ENCODE measurements at regions not wholly inside any gene's neighbourhood (a gene's known extent, or its start where the extent isn't known, plus 50 kb on each side); places are given as distances from the start of the nearest gene placed in this dataset.

- Histone ChIP-seq H3K4me3 (no peak overlapping the region), H3K27ac (peak overlapping the region in 1 of 2 donors; percentile 88), H3K27me3 (no peaks in the 10 kb centered on the region), H3K9me3 (no peaks in the 10 kb centered on the region), H3K36me3 (no peaks in the 10 kb centered on the region), H3K4me1 (peaks cover 0 to 29% of the 10 kb centered on the region in 2 donors)
- no peak for TF ChIP-seq CTCF (IDR thresholded peaks at IDR 0.05)
- intact Hi-C loops (cut with DNase I) = no loop called here
- DNase-seq = peak in 1 of 4 donors; percentile 54
- ATAC-seq = peak; percentile 62
Observed at GRCh38 chr4:53914313-53915016, 149.9 kb downstream of the CHIC2 start.

GRCh38 chr4:53913771-53914170 lies 150.6 kb downstream of the CHIC2 start:
- intact Hi-C loops (cut with DNase I) = no loop called here
- Histone ChIP-seq H3K36me3 (no peaks in the 10 kb centered on the region), H3K4me1 (peaks cover 0 to 29% of the 10 kb centered on the region in 2 donors), H3K27me3 (no peaks in the 10 kb centered on the region), H3K27ac (peak overlapping the region in 1 of 2 donors; percentile 88), H3K9me3 (no peaks in the 10 kb centered on the region), H3K4me3 (no peak overlapping the region)
- ATAC-seq (no peak), DNase-seq (no peak)
- TF ChIP-seq CTCF (IDR thresholded peaks at IDR 0.05) = no peak

- no peak for ATAC-seq
- H3K4me3 ChIP-seq = no peak overlapping the region
- intact Hi-C loops (cut with DNase I) = no loop called here
Observed at GRCh38 chr4:53912766-53913497, 151.5 kb downstream of the CHIC2 start.

GRCh38 chr4:53908661-53909078 lies 155.7 kb downstream of the CHIC2 start:
- no peaks in the 10 kb centered on the region for H3K36me3 ChIP-seq
- peaks cover 3 to 44% of the 10 kb centered on the region in 2 donors for H3K27me3 ChIP-seq
- H3K4me1 ChIP-seq = peaks cover 4 to 27% of the 10 kb centered on the region in 2 donors
- H3K9me3 ChIP-seq = no peaks in the 10 kb centered on the region
- H3K4me3 ChIP-seq = no peak overlapping the region
- DNase-seq (peak in 2 of 4 donors; percentile 81 to 92), ATAC-seq (peak; percentile 94)
- intact Hi-C loops (cut with DNase I) = loop anchor here in 1 of 2 donors (5.0 kb wide), 1 partner anchor 319 kb away; the partner anchor contains the start of gene PDGFRA
- H3K27ac ChIP-seq = no peak overlapping the region
- TF ChIP-seq CTCF (IDR thresholded peaks at IDR 0.05) = peak; percentile 54 to 59

More at GRCh38 chr4:53912766-53913497, 151.5 kb downstream of the CHIC2 start:
- Histone ChIP-seq H3K36me3 (no peaks in the 10 kb centered on the region), H3K4me1 (peaks cover 0 to 28% of the 10 kb centered on the region in 2 donors), H3K9me3 (no peaks in the 10 kb centered on the region), H3K27ac (no peak overlapping the region), H3K27me3 (peaks cover 0 to 6% of the 10 kb centered on the region in 2 donors)
- no peak for TF ChIP-seq CTCF (IDR thresholded peaks at IDR 0.05)
- no peak for DNase-seq

GRCh38 chr4:53907772-53908171 lies 156.6 kb downstream of the CHIC2 start:
- H3K4me3 ChIP-seq = no peak overlapping the region
- H3K4me1 ChIP-seq = peaks cover 4 to 27% of the 10 kb centered on the region in 2 donors
- peaks cover 3 to 44% of the 10 kb centered on the region in 2 donors for H3K27me3 ChIP-seq
- no peaks in the 10 kb centered on the region for H3K9me3 ChIP-seq
- no peak for TF ChIP-seq CTCF (IDR thresholded peaks at IDR 0.05)
- DNase-seq (no peak), ATAC-seq (no peak)
- intact Hi-C loops (cut with DNase I) = loop anchor here in 1 of 2 donors (5.0 kb wide), 1 partner anchor 320 kb away; the partner anchor contains the start of gene PDGFRA
- no peak overlapping the region for H3K27ac ChIP-seq
- no peaks in the 10 kb centered on the region for H3K36me3 ChIP-seq

Measured in left lung (tissue), 4 donors.